ENCODE measurements at regions not wholly inside any gene's neighbourhood (a gene's known extent, or its start where the extent isn't known, plus 50 kb on each side); places are given as distances from the start of the nearest gene placed in this dataset.

DNA sequence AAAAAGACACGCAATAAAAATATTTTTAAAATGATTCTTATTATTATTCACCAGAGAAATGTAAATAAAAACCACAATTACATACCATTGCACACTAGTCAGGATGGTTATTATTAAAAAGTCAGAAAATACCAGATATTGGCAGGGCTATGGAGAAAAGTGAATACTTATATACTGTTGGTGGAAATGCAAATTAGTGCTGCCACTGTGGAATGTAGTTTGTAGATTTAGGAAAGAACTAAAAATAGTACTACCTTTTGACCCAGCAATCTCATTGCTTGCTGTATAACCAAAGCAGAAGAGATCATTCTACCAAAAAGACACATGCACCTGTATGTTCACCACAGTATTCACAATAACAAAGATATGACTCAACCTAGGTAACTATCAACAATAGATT is 1237.3 kb upstream of the FAM98A start:
- no peak overlapping the region for H4K91ac ChIP-seq (replicated peaks; ENCODE audit: insufficient read length, low read length)
- POLR2A ChIA-PET (ENCODE audit: partially characterized antibody), result no interaction called here
- H2BK15ac ChIP-seq (ENCODE audit: low read length), result no peak overlapping the region
- no peaks in the 10 kb centered on the region for H3K79me2 ChIP-seq (ENCODE audit: control insufficient read depth in 1 of 2, insufficient read depth in 2 of 2, low read length in 2 of 2)
- no peak overlapping the region for H2BK12ac ChIP-seq (ENCODE audit: low read depth, low read length)
- H3K18ac ChIP-seq (ENCODE audit: extremely low read depth, low read length), result no peak overlapping the region
- H3K4ac ChIP-seq (replicated peaks; ENCODE audit: insufficient read length, low read depth, low read length), result no peak overlapping the region
- no peaks in the 10 kb centered on the region for H3K79me1 ChIP-seq (ENCODE audit: low read depth, low read length)
- no peak overlapping the region for H2AK5ac ChIP-seq (ENCODE audit: low read depth, low read length)
- H3K27ac ChIP-seq (ENCODE audit: low read depth, low read length), result no peak overlapping the region
- H3K14ac ChIP-seq (ENCODE audit: insufficient read length), result no peak overlapping the region
- no peak overlapping the region for H3K23ac ChIP-seq (ENCODE audit: insufficient read length)
- FAIRE-seq (no peak), DNase-seq (ENCODE audit: low read depth in 1 of 2, low spot score in 2 of 2) (no peak)
- TF ChIP-seq TAF7 (optimal IDR thresholded peaks at IDR 0.05; ENCODE audit: borderline replicate concordance, low read depth, low read length), result no peak
- no peak for TF ChIP-seq CEBPB (IDR thresholded peaks at IDR 0.05; ENCODE audit: low read depth, low read length)
- TF ChIP-seq RBBP5 (IDR thresholded peaks at IDR 0.05; ENCODE audit: borderline replicate concordance, low read depth, low read length), result no peak
- TF ChIP-seq, protein P1, sequence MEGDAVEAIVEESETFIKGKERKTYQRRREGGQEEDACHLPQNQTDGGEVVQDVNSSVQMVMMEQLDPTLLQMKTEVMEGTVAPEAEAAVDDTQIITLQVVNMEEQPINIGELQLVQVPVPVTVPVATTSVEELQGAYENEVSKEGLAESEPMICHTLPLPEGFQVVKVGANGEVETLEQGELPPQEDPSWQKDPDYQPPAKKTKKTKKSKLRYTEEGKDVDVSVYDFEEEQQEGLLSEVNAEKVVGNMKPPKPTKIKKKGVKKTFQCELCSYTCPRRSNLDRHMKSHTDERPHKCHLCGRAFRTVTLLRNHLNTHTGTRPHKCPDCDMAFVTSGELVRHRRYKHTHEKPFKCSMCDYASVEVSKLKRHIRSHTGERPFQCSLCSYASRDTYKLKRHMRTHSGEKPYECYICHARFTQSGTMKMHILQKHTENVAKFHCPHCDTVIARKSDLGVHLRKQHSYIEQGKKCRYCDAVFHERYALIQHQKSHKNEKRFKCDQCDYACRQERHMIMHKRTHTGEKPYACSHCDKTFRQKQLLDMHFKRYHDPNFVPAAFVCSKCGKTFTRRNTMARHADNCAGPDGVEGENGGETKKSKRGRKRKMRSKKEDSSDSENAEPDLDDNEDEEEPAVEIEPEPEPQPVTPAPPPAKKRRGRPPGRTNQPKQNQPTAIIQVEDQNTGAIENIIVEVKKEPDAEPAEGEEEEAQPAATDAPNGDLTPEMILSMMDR (IDR thresholded peaks at IDR 0.05; ENCODE audit: control extremely low read depth in 1 of 3, insufficient read depth in 1 of 3, low read depth in 1 of 3, low read length in 3 of 3), result no peak
- TF ChIP-seq YY1 (IDR thresholded peaks at IDR 0.05; ENCODE audit: low read depth, low read length), result no peak
- TF ChIP-seq TCF12 (IDR thresholded peaks at IDR 0.05; ENCODE audit: low read depth, low read length), result no peak
- no peak for TF ChIP-seq EGR1 (IDR thresholded peaks at IDR 0.05; ENCODE audit: borderline replicate concordance, low read depth, low read length)
- no peak for TF ChIP-seq HDAC6 (IDR thresholded peaks at IDR 0.05; ENCODE audit: low read depth, low read length)
- TF ChIP-seq GABPA (IDR thresholded peaks at IDR 0.05; ENCODE audit: borderline replicate concordance, insufficient read depth, low read length), result no peak
- no peak for TF ChIP-seq SIRT6 (IDR thresholded peaks at IDR 0.05; ENCODE audit: low read length)
- TF ChIP-seq ASH2L (IDR thresholded peaks at IDR 0.05; ENCODE audit: low read length), result no peak
- TF ChIP-seq FOSL1 (IDR thresholded peaks at IDR 0.05; ENCODE audit: insufficient read depth, low read depth, low read length), result no peak
- TF ChIP-seq MAFK (IDR thresholded peaks at IDR 0.05; ENCODE audit: low read depth, low read length), result no peak
- no peaks in the 10 kb centered on the region for H4K20me1 ChIP-seq (replicated peaks in 1 of 2; ENCODE audit: control insufficient read depth in 1 of 2, insufficient read depth in 2 of 2, low read length in 2 of 2)
- no peak overlapping the region for H2BK20ac ChIP-seq (ENCODE audit: low read length)
- CTCF ChIA-PET (ENCODE audit: partially characterized antibody), result no interaction called here
- no peaks in the 10 kb centered on the region for H3K23me2 ChIP-seq (ENCODE audit: low read depth, low read length)
- 92% methylated on average over 1 of the region's 1 CpG; no CpG with 5 or more reads in 1 of the 2 experiments for WGBS, 2 experiments (ENCODE audit: extremely low coverage in 1 of 2, insufficient coverage in 1 of 2, insufficient read length in 1 of 2, insufficient replicate concordance in 2 of 2, low coverage in 1 of 2, low lambda C conversion rate in 2 of 2, missing lambda C conversion rate in 1 of 2)
- no peak overlapping the region for H2BK5ac ChIP-seq (ENCODE audit: low read depth, low read length)
- no peaks in the 10 kb centered on the region; a peak in 1 of 7 replicates for H3K4me1 ChIP-seq (replicated peaks in 1 of 4; ENCODE audit: control insufficient read depth in 3 of 4, insufficient read depth in 4 of 4, low read length in 3 of 4)
- H3K56ac ChIP-seq (replicated peaks; ENCODE audit: insufficient read length, low read depth, low read length), result no peak overlapping the region
- H3K27me3 ChIP-seq (replicated peaks in 1 of 4; ENCODE audit: control insufficient read depth in 3 of 4, extremely low read depth in 1 of 4, insufficient read depth in 3 of 4, low read length in 3 of 4), result no peaks in the 10 kb centered on the region
- H2BK120ac ChIP-seq (replicated peaks; ENCODE audit: low read depth, low read length), result no peak overlapping the region
- no peak overlapping the region for H3K9ac ChIP-seq (replicated peaks in 1 of 4; ENCODE audit: extremely low read depth in 1 of 4, low read depth in 3 of 4, low read length in 3 of 4)
- no peaks in the 10 kb centered on the region for H3K36me3 ChIP-seq (ENCODE audit: control insufficient read depth in 2 of 4, insufficient read depth in 4 of 4, low read length in 3 of 4)
- no peak overlapping the region for H4K8ac ChIP-seq (ENCODE audit: extremely low read depth, insufficient read depth, low read length)
- H2AFZ ChIP-seq (ENCODE audit: low read length), result no peak overlapping the region
- H3K4me2 ChIP-seq (ENCODE audit: insufficient read depth in 1 of 2, low read depth in 2 of 2, low read length in 2 of 2), result no peak overlapping the region
- H3K9me3 ChIP-seq (ENCODE audit: insufficient read depth in 2 of 2, low read depth in 1 of 2, low read length in 1 of 2), result no peaks in the 10 kb centered on the region
- no peak overlapping the region for H3K4me3 ChIP-seq (ENCODE audit: extremely low read depth in 1 of 4, insufficient read depth in 2 of 4, low read depth in 3 of 4, low read length in 4 of 4)
- no peak overlapping the region for H4K5ac ChIP-seq (ENCODE audit: insufficient read length, low read depth, low read length)

Measured in H1 (cell line).